GM12892 (cell line): ENCODE measurements at regions not wholly inside any gene's neighbourhood (a gene's known extent, or its start where the extent isn't known, plus 50 kb on each side); places are given as distances from the start of the nearest gene placed in this dataset.
"Not testable (repeated sequence)": the region's sequence is repeated elsewhere in the genome, so short reads cannot be mapped to it uniquely, and the experiment has no call there.

ENCODE experiments used
- DNase-seq: peaks from one replicate; pipeline ENCODE4 v3.0.0; 2011; ENCODE audit not compliant: insufficient read length
- FAIRE-seq: peaks from 2 replicates; lab custom pipeline; 2011; peaks lifted over from hg19 to GRCh38; lab: Jason Lieb, UNC
- POLR2A ChIP-seq: IDR thresholded peaks from 2 replicates; pipeline ENCODE4 v1.6.1; 2011; ENCODE audit warnings: low read depth, low read length, control low read depth
- POLR2AphosphoS5 ChIP-seq: IDR thresholded peaks from 2 replicates; pipeline ENCODE4 v1.6.1; 2011; ENCODE audit warnings: low read depth, low read length, control low read depth
- TAF1 ChIP-seq: IDR thresholded peaks from 2 replicates; pipeline ENCODE4 v1.6.1; 2011; ENCODE audit warnings: low read depth, mild to moderate bottlenecking, control low read depth, low read length, borderline replicate concordance

DNA sequence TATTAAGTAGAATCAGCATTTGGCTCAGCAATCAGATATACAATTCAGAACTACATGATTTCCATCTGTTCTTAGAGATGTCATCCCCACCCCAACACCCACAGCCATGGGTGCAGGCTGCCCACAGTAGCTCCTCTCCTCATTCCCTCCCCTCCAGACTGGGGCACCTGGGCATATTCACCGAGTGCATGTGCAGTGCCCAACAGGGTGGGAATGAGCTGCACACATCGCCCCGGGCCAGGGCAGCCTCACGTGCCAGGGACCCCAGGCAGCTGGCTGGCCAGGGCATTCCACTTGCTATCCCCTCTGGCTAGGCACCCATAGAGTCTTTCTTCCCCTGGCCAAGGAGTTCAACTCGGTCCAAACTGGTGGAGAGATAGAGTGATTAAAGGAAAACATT lies 461.9 kb upstream of the NUDT12 start:
- TF ChIP-seq POLR2A (no peak), TAF1 (no peak), POLR2AphosphoS5 (no peak)
- FAIRE-seq (no peak), DNase-seq (no peak)

DNA sequence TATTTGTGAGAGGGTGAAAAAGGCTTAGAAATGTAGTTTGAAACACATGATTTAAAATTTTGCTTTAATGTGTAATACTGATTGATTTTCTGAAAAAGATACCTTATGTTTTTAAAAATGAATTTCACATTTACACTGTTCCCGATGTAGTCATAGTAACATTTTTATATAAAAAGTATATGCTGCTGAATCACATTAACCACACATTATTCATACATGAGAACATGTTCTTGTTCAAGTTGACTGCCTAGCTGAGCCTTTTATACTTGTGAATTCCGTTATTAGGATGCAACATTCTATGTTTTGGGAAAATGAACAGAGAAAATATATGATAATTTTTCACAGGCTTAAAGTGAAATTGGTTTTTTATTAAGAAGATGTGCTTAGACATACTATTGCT lies 461.1 kb upstream of the NUDT12 start:
- DNase-seq: no peak
- TF ChIP-seq TAF1 (no peak), POLR2A (no peak), POLR2AphosphoS5 (no peak)
- FAIRE-seq: no peak

DNA sequence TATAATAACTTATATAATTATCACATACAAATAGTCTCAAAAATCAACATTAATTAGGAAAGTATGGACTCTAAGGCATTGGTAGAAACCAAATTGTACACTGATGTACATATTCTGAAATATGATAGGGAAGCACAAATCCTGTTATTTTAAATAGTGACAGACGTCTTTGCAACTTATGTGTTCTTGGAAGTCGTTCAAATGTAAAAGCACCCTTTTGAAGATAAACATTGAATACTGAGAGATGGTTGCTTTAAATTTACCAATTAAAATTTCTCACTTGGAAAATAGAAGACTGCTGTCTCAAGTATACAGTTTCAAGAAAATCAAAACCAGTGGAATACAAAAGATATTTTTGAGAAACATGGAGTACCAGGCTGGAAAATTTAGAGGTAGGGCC lies 457.4 kb upstream of the NUDT12 start:
- TF ChIP-seq POLR2AphosphoS5 (no peak), TAF1 (no peak), POLR2A (no peak)
- DNase-seq (no peak), FAIRE-seq (no peak)

DNA sequence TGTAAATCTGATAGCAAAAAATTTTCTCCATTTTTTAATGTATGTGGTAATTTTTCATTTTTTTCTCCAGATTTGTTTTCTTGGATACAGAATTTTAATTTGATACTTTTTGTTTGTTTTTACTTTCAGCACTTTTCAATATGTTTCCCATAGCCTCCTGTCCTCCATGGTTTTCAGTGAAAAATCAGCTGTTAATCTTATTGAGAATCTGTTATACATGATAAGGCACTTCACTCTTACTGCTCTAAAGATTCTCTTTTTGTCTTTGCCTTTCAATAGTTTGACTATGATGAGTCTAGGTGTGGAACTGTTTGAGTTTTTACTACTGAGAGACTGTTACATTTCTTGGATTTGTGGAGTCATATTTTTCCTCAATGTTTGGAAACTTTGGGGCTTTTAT lies 455.7 kb upstream of the NUDT12 start:
- no peak for TF ChIP-seq POLR2AphosphoS5
- TF ChIP-seq POLR2A: no peak
- no peak for DNase-seq
- FAIRE-seq: no peak

DNA sequence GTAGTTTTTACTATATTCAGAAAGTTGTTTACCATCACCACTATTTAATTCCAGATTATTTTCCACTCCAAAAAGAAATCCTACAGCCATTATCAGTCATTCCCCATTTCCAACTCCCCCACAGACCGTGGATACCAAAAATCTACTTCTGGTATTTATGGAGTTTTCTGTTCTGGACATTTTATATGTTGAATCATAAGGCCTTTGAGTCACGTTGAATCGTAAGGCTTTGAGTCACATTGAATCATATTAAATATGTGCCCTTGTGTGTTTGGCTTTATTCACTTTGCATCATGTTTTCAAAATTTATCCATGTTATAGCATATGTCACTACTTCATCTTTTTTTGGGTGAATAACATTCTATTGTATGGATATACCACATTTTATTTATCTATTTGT lies 454.1 kb upstream of the NUDT12 start:
- FAIRE-seq (no peak), DNase-seq (no peak)
- TF ChIP-seq POLR2A (no peak), POLR2AphosphoS5 (no peak), TAF1 (no peak)

DNA sequence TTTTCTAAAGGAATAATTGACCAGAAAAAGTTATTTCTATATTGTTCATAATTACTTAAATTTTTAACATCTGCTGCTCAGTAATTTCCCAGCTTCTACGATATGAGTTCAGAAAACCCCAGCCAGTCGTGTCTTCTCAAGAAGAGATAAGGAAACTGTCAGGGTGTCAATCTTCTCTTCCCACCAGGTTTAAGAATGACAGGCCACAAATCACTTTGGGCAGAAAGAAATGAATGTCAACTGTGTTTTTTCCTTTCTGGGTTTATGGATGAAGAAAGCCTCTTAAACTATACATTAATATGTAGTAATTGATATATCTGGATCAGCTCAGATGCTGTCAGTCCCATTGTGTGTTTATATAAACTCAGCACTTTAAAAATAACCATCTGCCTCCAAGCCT lies 453.2 kb upstream of the NUDT12 start:
- TF ChIP-seq POLR2AphosphoS5: no peak
- FAIRE-seq: no peak
- no peak for DNase-seq

DNA sequence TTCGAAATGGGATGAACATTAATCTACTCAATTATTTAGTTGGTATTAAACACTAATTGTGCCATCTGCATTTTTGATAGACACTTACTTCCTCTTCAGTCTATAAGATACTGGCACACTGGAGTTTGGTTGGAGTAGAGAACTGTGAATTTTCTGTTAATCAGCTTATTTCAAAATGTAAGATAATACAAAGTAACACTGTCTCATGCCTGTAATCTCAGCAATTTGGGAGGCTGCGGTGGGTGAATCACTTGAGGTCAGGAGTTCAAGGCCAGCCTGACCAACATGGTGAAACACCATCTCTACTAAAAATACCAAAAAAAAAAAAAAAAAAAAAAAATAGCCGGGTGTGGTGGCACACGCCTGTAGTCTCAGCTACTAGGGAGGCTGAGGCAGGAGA lies 440.2 kb upstream of the NUDT12 start:
- DNase-seq, FAIRE-seq: not testable (repeated sequence)

DNA sequence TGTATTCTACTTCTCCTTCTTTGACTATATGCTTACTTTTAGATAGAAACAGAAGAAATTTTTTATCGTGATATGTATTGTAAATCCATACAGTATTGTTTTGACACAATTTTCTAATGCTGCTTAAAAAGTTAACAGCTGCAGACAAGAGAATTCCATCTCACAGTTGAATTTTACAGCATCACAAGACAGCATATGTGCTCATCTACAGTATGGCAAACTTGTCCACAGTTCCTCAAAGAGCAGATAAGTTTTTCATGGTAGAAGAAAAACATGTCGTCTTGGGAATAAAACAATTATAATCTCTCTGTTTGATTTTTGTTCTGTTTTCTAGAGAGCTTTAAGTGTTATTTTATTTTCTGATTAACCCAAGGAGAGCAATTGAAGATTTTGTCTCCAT lies 438.5 kb upstream of the NUDT12 start:
- no peak for FAIRE-seq
- TF ChIP-seq POLR2AphosphoS5 (no peak), TAF1 (no peak), POLR2A (no peak)

DNA sequence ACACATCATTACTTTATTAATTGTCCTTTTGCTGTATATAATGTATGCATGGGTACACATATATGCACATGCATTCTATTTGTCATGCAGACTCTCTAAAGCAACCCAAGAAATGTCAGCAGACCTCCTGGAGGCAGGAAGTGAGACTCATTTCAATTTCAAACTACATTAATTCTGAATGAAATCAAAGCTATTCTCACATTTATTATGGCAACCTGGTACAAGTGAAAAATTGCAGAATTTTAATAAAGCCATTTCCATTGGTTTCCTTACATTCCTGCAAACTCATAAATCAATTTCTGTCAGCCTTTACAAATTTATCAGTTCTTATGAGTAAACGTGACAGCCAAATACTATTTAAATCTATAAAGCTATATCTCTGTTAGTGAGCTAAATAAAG lies 430.4 kb upstream of the NUDT12 start:
- DNase-seq (no peak), FAIRE-seq (no peak)
- TF ChIP-seq TAF1 (no peak), POLR2A (no peak), POLR2AphosphoS5 (no peak)

More for the DNA sequence above, 438.5 kb upstream of the NUDT12 start:
- no peak for DNase-seq

DNA sequence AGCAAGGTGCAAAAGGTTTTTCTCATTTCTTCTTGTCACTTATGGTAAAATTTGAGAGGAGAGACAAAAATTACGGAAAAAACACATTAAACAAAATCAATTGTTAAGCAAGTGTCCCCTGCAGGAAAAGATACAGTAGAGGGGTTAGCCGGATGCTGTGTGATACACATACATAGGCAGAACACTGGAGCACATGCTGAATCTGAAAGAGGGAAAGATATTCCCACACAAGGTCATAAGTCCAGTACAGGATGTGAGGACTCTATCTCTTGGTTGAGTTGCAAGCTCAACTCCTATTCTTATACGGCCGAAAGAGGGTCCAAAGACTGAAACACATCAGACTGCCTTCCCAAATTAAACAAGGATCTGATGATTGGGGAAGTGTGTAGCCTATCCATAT lies 427.5 kb upstream of the NUDT12 start:
- TF ChIP-seq POLR2AphosphoS5 (no peak), TAF1 (no peak), POLR2A (no peak)
- DNase-seq: no peak
- FAIRE-seq: no peak

DNA sequence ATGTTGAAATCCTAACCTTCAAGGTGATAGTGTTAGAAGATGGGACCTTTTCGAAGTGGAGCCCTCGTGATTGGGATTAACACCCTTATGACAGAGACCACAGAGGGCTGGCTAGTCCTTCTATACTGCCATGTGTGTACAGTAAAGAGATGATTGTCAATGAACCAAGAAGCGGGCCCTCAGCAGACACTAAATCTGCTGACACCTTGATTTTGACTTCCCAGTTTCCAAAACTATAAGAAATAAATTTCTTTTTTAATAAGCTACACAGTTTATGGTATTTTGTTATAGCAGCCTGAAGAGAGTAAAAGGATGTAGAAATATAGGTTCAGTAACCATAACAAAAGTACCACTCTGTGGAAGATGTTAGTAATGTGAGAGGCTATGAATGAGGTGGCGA lies 419.0 kb upstream of the NUDT12 start:
- FAIRE-seq (no peak), DNase-seq (no peak)
- TF ChIP-seq TAF1: no peak
- no peak for TF ChIP-seq POLR2AphosphoS5
- TF ChIP-seq POLR2A: no peak

DNA sequence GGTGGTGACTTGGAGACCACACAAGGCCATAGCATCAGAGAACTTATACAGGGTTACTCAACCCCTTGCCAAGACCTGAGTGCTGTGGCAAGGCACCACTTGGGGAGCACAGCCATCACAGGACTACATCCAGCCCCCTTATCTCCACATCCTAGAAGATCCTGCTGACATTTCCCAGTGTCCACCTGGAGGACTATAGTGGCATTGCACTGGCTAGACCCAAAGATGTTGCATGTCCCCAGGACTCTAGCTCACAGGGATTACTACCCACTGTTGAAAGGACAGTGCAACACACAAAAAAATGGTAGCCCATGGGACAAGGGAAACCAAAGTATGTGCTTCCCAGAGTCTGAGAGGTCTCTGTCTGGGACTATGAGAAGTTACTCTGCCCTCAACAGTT lies 411.1 kb upstream of the NUDT12 start:
- DNase-seq (no peak), FAIRE-seq (no peak)
- no peak for TF ChIP-seq POLR2AphosphoS5
- no peak for TF ChIP-seq POLR2A
- TF ChIP-seq TAF1: no peak

DNA sequence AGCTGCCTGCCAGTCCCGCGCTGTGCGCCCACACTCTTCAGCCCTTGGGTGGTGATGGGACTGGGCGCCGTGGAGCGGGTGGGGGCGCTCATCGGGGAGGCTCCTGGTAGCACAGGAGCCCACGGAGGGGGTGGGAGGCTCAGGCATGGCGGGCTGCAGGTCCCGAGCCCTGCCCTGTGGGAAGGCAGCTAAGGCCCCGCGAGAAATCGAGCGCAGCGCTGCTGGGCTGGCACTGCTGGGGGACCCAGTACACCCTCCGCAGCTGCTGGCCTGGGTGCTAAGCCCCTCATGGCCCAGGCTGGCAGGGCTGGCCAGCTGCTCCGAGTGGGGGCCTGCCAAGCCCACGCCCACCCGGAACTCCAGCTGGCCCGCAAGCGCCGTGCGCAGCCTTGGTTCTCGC lies 403.7 kb upstream of the NUDT12 start:
- FAIRE-seq, DNase-seq: not testable (repeated sequence)

DNA sequence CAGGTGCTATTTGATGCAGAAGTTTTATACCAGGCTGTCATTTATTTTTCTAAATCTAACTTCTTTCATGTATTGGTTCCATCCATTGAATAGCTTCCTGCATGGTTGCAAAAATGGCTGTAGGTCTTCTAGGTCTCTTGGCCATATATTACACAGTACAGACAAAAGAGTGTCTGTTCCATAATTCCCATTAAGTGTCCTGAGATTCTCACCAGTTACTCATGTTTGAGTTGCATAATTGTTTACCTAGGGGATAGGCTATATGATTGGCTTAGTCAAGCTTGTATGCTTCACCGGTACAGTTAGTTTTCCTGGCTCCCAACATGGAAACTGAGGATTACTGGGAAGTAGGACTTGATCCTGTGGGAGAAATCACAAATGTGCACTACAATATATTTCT lies 399.4 kb upstream of the NUDT12 start:
- TF ChIP-seq TAF1: no peak
- no peak for TF ChIP-seq POLR2AphosphoS5
- DNase-seq (no peak), FAIRE-seq (no peak)
